ENCODE measurements at regions not wholly inside any gene's neighbourhood (a gene's known extent, or its start where the extent isn't known, plus 50 kb on each side); places are given as distances from the start of the nearest gene placed in this dataset.

- no peak for TF ChIP-seq MXI1 (IDR thresholded peaks at IDR 0.05; ENCODE audit: borderline replicate concordance, low read depth, low read length)
- TF ChIP-seq BRF2 (CRISPR knock-in tag; IDR thresholded peaks at IDR 0.05) = no peak
- TF ChIP-seq, protein P1, sequence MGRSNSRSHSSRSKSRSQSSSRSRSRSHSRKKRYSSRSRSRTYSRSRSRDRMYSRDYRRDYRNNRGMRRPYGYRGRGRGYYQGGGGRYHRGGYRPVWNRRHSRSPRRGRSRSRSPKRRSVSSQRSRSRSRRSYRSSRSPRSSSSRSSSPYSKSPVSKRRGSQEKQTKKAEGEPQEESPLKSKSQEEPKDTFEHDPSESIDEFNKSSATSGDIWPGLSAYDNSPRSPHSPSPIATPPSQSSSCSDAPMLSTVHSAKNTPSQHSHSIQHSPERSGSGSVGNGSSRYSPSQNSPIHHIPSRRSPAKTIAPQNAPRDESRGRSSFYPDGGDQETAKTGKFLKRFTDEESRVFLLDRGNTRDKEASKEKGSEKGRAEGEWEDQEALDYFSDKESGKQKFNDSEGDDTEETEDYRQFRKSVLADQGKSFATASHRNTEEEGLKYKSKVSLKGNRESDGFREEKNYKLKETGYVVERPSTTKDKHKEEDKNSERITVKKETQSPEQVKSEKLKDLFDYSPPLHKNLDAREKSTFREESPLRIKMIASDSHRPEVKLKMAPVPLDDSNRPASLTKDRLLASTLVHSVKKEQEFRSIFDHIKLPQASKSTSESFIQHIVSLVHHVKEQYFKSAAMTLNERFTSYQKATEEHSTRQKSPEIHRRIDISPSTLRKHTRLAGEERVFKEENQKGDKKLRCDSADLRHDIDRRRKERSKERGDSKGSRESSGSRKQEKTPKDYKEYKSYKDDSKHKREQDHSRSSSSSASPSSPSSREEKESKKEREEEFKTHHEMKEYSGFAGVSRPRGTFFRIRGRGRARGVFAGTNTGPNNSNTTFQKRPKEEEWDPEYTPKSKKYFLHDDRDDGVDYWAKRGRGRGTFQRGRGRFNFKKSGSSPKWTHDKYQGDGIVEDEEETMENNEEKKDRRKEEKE (IDR thresholded peaks at IDR 0.05) = no peak
- no peak for TF ChIP-seq CBX5 (CRISPR knock-in tag; IDR thresholded peaks at IDR 0.05; ENCODE audit: borderline replicate concordance)
- TF ChIP-seq, protein P2, sequence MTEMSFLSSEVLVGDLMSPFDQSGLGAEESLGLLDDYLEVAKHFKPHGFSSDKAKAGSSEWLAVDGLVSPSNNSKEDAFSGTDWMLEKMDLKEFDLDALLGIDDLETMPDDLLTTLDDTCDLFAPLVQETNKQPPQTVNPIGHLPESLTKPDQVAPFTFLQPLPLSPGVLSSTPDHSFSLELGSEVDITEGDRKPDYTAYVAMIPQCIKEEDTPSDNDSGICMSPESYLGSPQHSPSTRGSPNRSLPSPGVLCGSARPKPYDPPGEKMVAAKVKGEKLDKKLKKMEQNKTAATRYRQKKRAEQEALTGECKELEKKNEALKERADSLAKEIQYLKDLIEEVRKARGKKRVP (CRISPR knock-in tag; IDR thresholded peaks at IDR 0.05) = no peak
- TF ChIP-seq ZSCAN9 (CRISPR knock-in tag; IDR thresholded peaks at IDR 0.05; ENCODE audit: borderline replicate concordance) = no peak
- no peak for TF ChIP-seq NFIC (IDR thresholded peaks at IDR 0.05; ENCODE audit: low read length)
- no peak for TF ChIP-seq PLRG1 (conservative IDR thresholded peaks at IDR 0.05)
- no peak for TF ChIP-seq CTCF (CRISPR knock-in tag; IDR thresholded peaks at IDR 0.05)
- no peak for TF ChIP-seq SRSF1 (optimal IDR thresholded peaks at IDR 0.05; ENCODE audit: low read depth, low read length)
- no peak for TF ChIP-seq ZNF513 (CRISPR knock-in tag; conservative IDR thresholded peaks at IDR 0.05)
- TF ChIP-seq SMC3 (IDR thresholded peaks at IDR 0.05; ENCODE audit: low read length) = no peak
Observed at GRCh38 chr7:106560482-106560881, 100.5 kb downstream of the CCDC71L start.

All from HepG2 (cell line).